GM12892 (cell line): ENCODE measurements at regions not wholly inside any gene's neighbourhood (a gene's known extent, or its start where the extent isn't known, plus 50 kb on each side); places are given as distances from the start of the nearest gene placed in this dataset.

Experiments
- POLR2A ChIP-seq: IDR thresholded peaks from 2 replicates; pipeline ENCODE4 v1.6.1; 2011; ENCODE audit warnings: low read depth, low read length, control low read depth
- POLR2AphosphoS5 ChIP-seq: IDR thresholded peaks from 2 replicates; pipeline ENCODE4 v1.6.1; 2011; ENCODE audit warnings: low read depth, low read length, control low read depth
- TAF1 ChIP-seq: IDR thresholded peaks from 2 replicates; pipeline ENCODE4 v1.6.1; 2011; ENCODE audit warnings: low read depth, mild to moderate bottlenecking, control low read depth, low read length, borderline replicate concordance

DNA sequence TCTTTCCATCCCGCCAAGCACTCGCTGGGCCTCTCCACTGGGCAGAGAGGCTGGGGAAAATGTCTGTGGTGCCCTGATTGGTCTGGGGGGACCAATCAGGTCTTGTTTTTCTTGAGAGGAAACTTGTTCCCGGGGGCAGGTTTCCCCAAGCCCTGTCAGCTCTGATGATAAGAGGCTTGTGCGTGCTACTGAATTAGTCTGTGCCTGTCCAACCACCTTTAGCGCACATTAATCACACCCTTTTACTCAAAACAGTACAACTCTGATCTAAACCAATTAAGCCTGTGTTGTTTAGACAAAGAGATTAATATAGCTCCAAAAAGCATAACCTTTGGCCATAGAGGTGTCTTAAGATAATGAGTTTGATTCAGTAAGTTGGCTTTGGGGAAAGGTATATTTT lies 580.4 kb downstream of the VRK1 start:
- TF ChIP-seq POLR2A (no peak), POLR2AphosphoS5 (no peak), TAF1 (no peak)
